Mesendoderm (in vitro differentiated cells): ENCODE measurements at regions not wholly inside any gene's neighbourhood (a gene's known extent, or its start where the extent isn't known, plus 50 kb on each side); places are given as distances from the start of the nearest gene placed in this dataset.

Experiments used
- DNase-seq: peaks from one replicate; pipeline ENCODE4 v3.0.0; 2013
- H2AK5ac ChIP-seq: 2 replicates; pipeline ENCODE4 v1.6.1; 2013; ENCODE audit warnings: low read length, inconsistent platforms
- H2BK120ac ChIP-seq: 2 replicates; pipeline ENCODE4 v1.6.1; 2013; ENCODE audit warnings: low read depth, mild to moderate bottlenecking, low read length, moderate library complexity, mixed read lengths
- H2BK15ac ChIP-seq: replicated peaks from 2 replicates; pipeline ENCODE4 v1.6.1; 2013; ENCODE audit warnings: low read depth, mild to moderate bottlenecking, moderate library complexity
- H2BK5ac ChIP-seq: 2 replicates; pipeline ENCODE4 v1.6.1; 2013; ENCODE audit warnings: low read length, inconsistent platforms
- H3K18ac ChIP-seq: 2 replicates; pipeline ENCODE4 v1.6.1; 2013; ENCODE audit warnings: mild to moderate bottlenecking, low read length, mixed read lengths
- H3K23ac ChIP-seq: one replicate; pipeline ENCODE4 v1.6.1; 2013; ENCODE audit warnings: low read length
- H3K27ac ChIP-seq: 2 replicates; pipeline ENCODE4 v1.5.1; 2013; ENCODE audit warnings: low read depth, mild to moderate bottlenecking, inconsistent platforms, low read length, moderate library complexity
- H3K27me3 ChIP-seq: 2 replicates; pipeline ENCODE4 v1.6.1; 2013; ENCODE audit warnings: low read length, control low read depth, mild to moderate bottlenecking, inconsistent platforms; ENCODE audit not compliant: insufficient read depth, poor library complexity
- H3K36me3 ChIP-seq: 2 replicates; pipeline ENCODE4 v1.6.1; 2013; ENCODE audit warnings: low read length, inconsistent platforms; ENCODE audit not compliant: control insufficient read depth, insufficient read depth
- H3K4ac ChIP-seq: one replicate; pipeline ENCODE4 v1.6.1; 2013; ENCODE audit warnings: low read depth, mild to moderate bottlenecking, low read length, moderate library complexity
- H3K4me1 ChIP-seq: 2 replicates; pipeline ENCODE4 v1.6.1; 2013; ENCODE audit warnings: low read depth, low read length, inconsistent platforms; ENCODE audit not compliant: control insufficient read depth
- H3K4me2 ChIP-seq: 2 replicates; pipeline ENCODE4 v1.6.1; 2013; ENCODE audit warnings: low read length
- H3K4me3 ChIP-seq: 2 replicates; pipeline ENCODE4 v1.5.1; 2013; ENCODE audit warnings: mild to moderate bottlenecking, low read length
- H3K56ac ChIP-seq: one replicate; pipeline ENCODE4 v1.6.1; 2013; ENCODE audit warnings: low read length
- H3K79me1 ChIP-seq: 2 replicates; pipeline ENCODE4 v1.6.1; 2013; ENCODE audit warnings: low read length, inconsistent platforms
- H3K79me2 ChIP-seq: 2 replicates; pipeline ENCODE4 v1.6.1; 2013; ENCODE audit warnings: mild to moderate bottlenecking, low read length; ENCODE audit not compliant: control insufficient read depth, insufficient read depth
- H3K9ac ChIP-seq: 2 replicates; pipeline ENCODE4 v1.6.1; 2013; ENCODE audit warnings: low read length, inconsistent platforms
- H4K5ac ChIP-seq: one replicate; pipeline ENCODE4 v1.6.1; 2013; ENCODE audit warnings: low read length
- H4K8ac ChIP-seq: one replicate; pipeline ENCODE4 v1.6.1; 2013; ENCODE audit warnings: low read depth, mild to moderate bottlenecking, control low read depth, low read length, moderate library complexity
- WGBS: extraction: QIAGEN DNeasy Blood & Tissue Kit; methylation state at CpG from one replicate; pipeline ENCODE4 v1.1.7; 2013; ENCODE audit warnings: low lambda C conversion rate, missing lambda C conversion rate; ENCODE audit not compliant: insufficient coverage; ENCODE audit errors: extremely low coverage; 5-methylcytosine and 5-hydroxymethylcytosine counted together

DNA sequence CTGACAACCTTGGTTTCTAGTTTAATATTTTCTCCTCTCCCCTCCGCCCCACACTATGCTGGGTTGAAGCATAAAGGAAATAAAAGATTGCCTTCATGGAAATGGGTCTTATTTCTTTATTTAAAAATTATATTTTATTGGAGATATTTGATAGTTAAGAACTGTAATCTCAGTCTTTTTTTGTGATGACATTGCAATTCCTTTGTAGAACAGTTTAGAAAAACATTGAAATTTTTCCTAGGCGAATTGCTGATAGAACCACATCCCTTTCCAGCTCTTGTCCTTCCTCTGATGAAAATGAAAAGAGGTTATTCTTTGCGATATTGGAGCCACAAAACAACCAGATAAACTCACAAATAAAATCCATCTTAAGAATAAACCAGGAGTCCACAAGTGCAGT lies 125.6 kb upstream of the NRIP1 start:
- H3K4me3 ChIP-seq: no peak overlapping the region
- no CpG with 5 or more reads among the region's 3 CpGs for WGBS
- H4K5ac ChIP-seq: no peak overlapping the region
- no peak for DNase-seq
- H3K9ac ChIP-seq: no peak overlapping the region
- no peak overlapping the region for H3K56ac ChIP-seq
- no peaks in the 10 kb centered on the region for H3K27me3 ChIP-seq
- no peak overlapping the region for H3K18ac ChIP-seq
- no peak overlapping the region for H2BK120ac ChIP-seq
- H2AK5ac ChIP-seq: no peak overlapping the region
- H3K27ac ChIP-seq: no peak overlapping the region
- no peak overlapping the region for H3K23ac ChIP-seq
- H2BK5ac ChIP-seq: no peak overlapping the region
- no peaks in the 10 kb centered on the region for H3K4me1 ChIP-seq
- no peak overlapping the region for H4K8ac ChIP-seq
- H3K79me2 ChIP-seq: no peaks in the 10 kb centered on the region
- H2BK15ac ChIP-seq: no peak overlapping the region
- H3K4me2 ChIP-seq: no peak overlapping the region
- no peaks in the 10 kb centered on the region for H3K79me1 ChIP-seq
- no peak overlapping the region for H3K4ac ChIP-seq
- no peaks in the 10 kb centered on the region for H3K36me3 ChIP-seq

DNA sequence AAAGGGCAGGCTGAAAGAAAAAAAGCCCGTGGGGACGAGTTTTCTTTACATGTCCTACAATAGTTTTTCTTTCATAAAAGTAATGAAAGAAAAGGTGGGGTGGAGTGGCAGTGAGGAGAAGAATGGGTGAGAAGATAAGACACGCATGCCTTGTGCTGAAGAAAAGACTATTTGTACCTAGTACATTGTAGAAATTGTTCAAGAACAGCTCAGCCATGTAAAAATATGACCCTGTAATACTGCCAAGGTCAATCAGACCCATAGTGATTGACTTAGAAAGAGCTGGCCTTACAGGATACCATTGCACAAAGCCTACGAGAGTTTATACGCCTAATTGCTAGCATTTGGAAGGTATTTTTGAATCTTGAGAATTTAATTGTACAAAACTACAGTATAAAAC lies 126.0 kb upstream of the NRIP1 start:
- DNase-seq: no peak
- Histone ChIP-seq H3K4me3 (no peak overlapping the region), H2AK5ac (no peak overlapping the region), H4K5ac (no peak overlapping the region), H3K27me3 (no peaks in the 10 kb centered on the region), H3K27ac (no peak overlapping the region), H3K36me3 (no peaks in the 10 kb centered on the region), H3K23ac (no peak overlapping the region), H2BK5ac (no peak overlapping the region), H3K4ac (no peak overlapping the region), H3K79me2 (no peaks in the 10 kb centered on the region), H3K9ac (no peak overlapping the region), H3K79me1 (no peaks in the 10 kb centered on the region), H3K56ac (no peak overlapping the region), H3K4me2 (no peak overlapping the region), H4K8ac (no peak overlapping the region), H3K18ac (no peak overlapping the region), H2BK120ac (no peak overlapping the region), H2BK15ac (no peak overlapping the region), H3K4me1 (no peaks in the 10 kb centered on the region)
- no CpG with 5 or more reads among the region's 5 CpGs for WGBS

DNA sequence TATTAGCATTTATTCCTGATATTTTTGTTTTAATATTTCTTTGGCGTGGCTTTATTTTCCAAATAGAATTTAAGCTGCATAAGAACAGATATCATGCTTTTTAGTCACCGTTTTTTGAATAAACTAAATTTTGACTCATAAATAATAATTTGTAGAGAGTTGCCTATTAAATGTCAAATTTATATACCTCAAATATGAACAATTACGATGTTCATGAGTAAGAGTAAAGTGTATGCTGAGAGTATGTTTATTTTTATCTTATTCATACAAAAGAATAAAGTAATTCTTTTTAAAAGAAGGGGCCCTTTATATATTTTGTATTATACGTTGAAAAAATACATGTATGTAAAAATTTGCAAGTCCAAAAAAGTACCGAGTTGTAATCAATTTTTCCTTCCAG lies 126.5 kb upstream of the NRIP1 start:
- no CpG with 5 or more reads among the region's 5 CpGs for WGBS
- H3K79me2 ChIP-seq: no peaks in the 10 kb centered on the region
- H3K4me3 ChIP-seq: no peak overlapping the region
- H3K4me2 ChIP-seq: no peak overlapping the region
- no peak overlapping the region for H2BK5ac ChIP-seq
- H3K9ac ChIP-seq: no peak overlapping the region
- H2BK120ac ChIP-seq: no peak overlapping the region
- H3K79me1 ChIP-seq: no peaks in the 10 kb centered on the region
- no peak overlapping the region for H3K18ac ChIP-seq
- no peak overlapping the region for H3K4ac ChIP-seq
- no peak overlapping the region for H4K8ac ChIP-seq
- H3K36me3 ChIP-seq: no peaks in the 10 kb centered on the region
- no peak overlapping the region for H2BK15ac ChIP-seq
- DNase-seq: no peak
- no peak overlapping the region for H4K5ac ChIP-seq
- no peak overlapping the region for H3K23ac ChIP-seq
- H3K27me3 ChIP-seq: no peaks in the 10 kb centered on the region
- H3K4me1 ChIP-seq: no peaks in the 10 kb centered on the region
- no peak overlapping the region for H3K56ac ChIP-seq
- H3K27ac ChIP-seq: no peak overlapping the region
- no peak overlapping the region for H2AK5ac ChIP-seq

DNA sequence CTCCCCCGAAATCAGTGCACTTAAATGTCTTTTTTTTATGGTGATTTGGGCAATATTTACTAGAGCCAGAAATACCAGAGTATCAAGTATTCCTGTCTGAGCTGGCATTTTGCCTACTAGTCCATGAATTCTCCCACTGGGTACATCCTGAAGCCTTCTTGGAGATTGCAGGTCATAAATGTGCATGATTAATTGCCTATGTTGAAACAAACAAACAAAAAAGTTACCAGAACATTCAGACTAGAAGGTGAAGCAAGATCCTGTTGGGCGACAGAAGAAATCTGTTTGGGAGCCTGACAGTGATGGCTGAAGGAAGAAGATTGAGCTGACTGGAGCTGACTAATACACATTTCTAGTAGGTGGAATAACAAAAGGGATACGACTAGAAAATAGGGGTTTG lies 127.4 kb upstream of the NRIP1 start:
- no peak overlapping the region for H3K23ac ChIP-seq
- H3K79me2 ChIP-seq: no peaks in the 10 kb centered on the region
- DNase-seq: no peak
- no peak overlapping the region for H3K4me3 ChIP-seq
- no peak overlapping the region for H2BK5ac ChIP-seq
- H3K79me1 ChIP-seq: no peaks in the 10 kb centered on the region
- H3K56ac ChIP-seq: no peak overlapping the region
- no peak overlapping the region for H2AK5ac ChIP-seq
- WGBS: no CpG with 5 or more reads among the region's 3 CpGs
- H2BK15ac ChIP-seq: no peak overlapping the region
- no peak overlapping the region for H3K18ac ChIP-seq
- H3K27me3 ChIP-seq: no peaks in the 10 kb centered on the region
- H3K27ac ChIP-seq: no peak overlapping the region
- H3K4me1 ChIP-seq: no peaks in the 10 kb centered on the region
- no peak overlapping the region for H3K9ac ChIP-seq
- H3K36me3 ChIP-seq: no peaks in the 10 kb centered on the region
- no peak overlapping the region for H4K8ac ChIP-seq
- no peak overlapping the region for H3K4ac ChIP-seq
- H3K4me2 ChIP-seq: no peak overlapping the region
- H2BK120ac ChIP-seq: no peak overlapping the region
- H4K5ac ChIP-seq: no peak overlapping the region

- Histone ChIP-seq H3K4me2 (no peak overlapping the region), H3K79me1 (no peaks in the 10 kb centered on the region), H3K4me3 (no peak overlapping the region), H3K4ac (no peak overlapping the region), H3K56ac (no peak overlapping the region), H3K4me1 (peaks cover 1% of the 10 kb centered on the region), H4K5ac (no peak overlapping the region), H3K23ac (no peak overlapping the region), H2BK5ac (no peak overlapping the region), H2BK120ac (no peak overlapping the region), H3K36me3 (no peaks in the 10 kb centered on the region), H2AK5ac (no peak overlapping the region), H2BK15ac (no peak overlapping the region), H3K27me3 (no peaks in the 10 kb centered on the region), H3K18ac (no peak overlapping the region), H3K9ac (no peak overlapping the region), H3K79me2 (no peaks in the 10 kb centered on the region), H4K8ac (no peak overlapping the region), H3K27ac (no peak overlapping the region)
- DNase-seq: no peak
- WGBS: no CpG with 5 or more reads among the region's 3 CpGs
Observed at GRCh38 chr21:15193937-15194336, 129.1 kb upstream of the NRIP1 start.

DNA sequence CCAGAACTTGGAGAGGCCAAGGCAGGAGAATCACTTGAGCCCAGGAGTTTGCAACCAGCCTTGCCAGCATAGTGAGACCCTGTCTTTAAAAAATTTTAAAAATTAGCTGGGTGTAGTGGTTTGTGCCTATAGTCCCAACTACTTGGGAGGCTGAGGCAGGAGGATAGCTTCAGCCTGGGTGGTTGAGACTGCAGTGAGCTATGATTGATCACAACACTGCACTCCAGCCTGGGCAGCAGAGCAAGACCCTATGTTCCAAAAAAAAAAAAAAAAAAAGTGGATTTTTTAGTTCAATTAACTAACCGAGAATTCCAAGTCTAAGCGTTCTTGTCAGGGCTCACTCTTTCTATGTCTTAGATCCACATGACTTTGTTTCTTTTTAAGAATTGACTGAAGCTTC lies 130.3 kb upstream of the NRIP1 start:
- Histone ChIP-seq H3K9ac (no peak overlapping the region), H2BK5ac (no peak overlapping the region), H2AK5ac (no peak overlapping the region), H3K79me1 (no peaks in the 10 kb centered on the region), H3K18ac (no peak overlapping the region), H3K4me2 (no peak overlapping the region), H4K8ac (no peak overlapping the region), H3K36me3 (no peaks in the 10 kb centered on the region), H4K5ac (no peak overlapping the region), H3K27me3 (no peaks in the 10 kb centered on the region), H3K4ac (no peak overlapping the region), H3K23ac (no peak overlapping the region), H2BK15ac (no peak overlapping the region), H3K4me1 (peaks cover 1% of the 10 kb centered on the region), H3K4me3 (no peak overlapping the region), H3K27ac (no peak overlapping the region), H2BK120ac (no peak overlapping the region), H3K79me2 (no peaks in the 10 kb centered on the region), H3K56ac (no peak overlapping the region)
- no peak for DNase-seq
- no CpG with 5 or more reads among the region's 2 CpGs for WGBS
